Gastrocnemius medialis (tissue), 4 donors: ENCODE measurements at regions not wholly inside any gene's neighbourhood (a gene's known extent, or its start where the extent isn't known, plus 50 kb on each side); places are given as distances from the start of the nearest gene placed in this dataset.

Experiments
- ATAC-seq, 2 donors: fragments of 150-250 bp; one replicate each; pipeline ENCODE4 v1.9.1; 2016
- DNase-seq, 2 donors: peaks; one replicate each; pipeline ENCODE4 v3.0.0-alpha.2; 2019
- H3K27ac ChIP-seq, 4 donors: fragments of 200-600 bp; sonication (generic); 1 replicate in 1 of 4; 2 replicates in 3 of 4; pipeline ENCODE4 v1.5.1; 2016 to 2018; ENCODE audit warnings: mild to moderate bottlenecking in 2 of 4, moderate library complexity in 1 of 4
- H3K27me3 ChIP-seq, 3 donors: fragments of 200-600 bp; sonication (generic) in 2 of 3; 1 replicate in 1 of 3; 2 replicates in 2 of 3; pipeline versions ENCODE4 v1.5.1 to v1.6.0; 2016 to 2019; ENCODE audit warnings: mild to moderate bottlenecking in 1 of 3, moderate library complexity in 1 of 3
- H3K36me3 ChIP-seq, 2 donors: fragments of 200-600 bp; sonication (generic) in 1 of 2; one replicate each; pipeline ENCODE4 v1.5.1; 2017 to 2018
- H3K4me1 ChIP-seq, 2 donors: fragments of 200-600 bp; sonication (generic) in 1 of 2; one replicate each; pipeline ENCODE4 v1.5.1; 2016 to 2017; ENCODE audit warnings: mild to moderate bottlenecking in 2 of 2
- H3K4me3 ChIP-seq, 4 donors: fragments of 200-600 bp; sonication (generic) in 3 of 4; 1 replicate in 1 of 4; 2 replicates in 3 of 4; pipeline ENCODE4 v1.5.1; 2016 to 2019; ENCODE audit warnings: mild to moderate bottlenecking in 2 of 4
- H3K9me3 ChIP-seq, 3 donors: fragments of 200-600 bp; sonication (generic) in 2 of 3; 1 replicate in 1 of 3; 2 replicates in 2 of 3; pipeline ENCODE4 v1.5.1; 2016 to 2019
- CTCF ChIP-seq, 5 experiments: fragments of 450-650 bp in 3 of 5; fragments of 200-600 bp in 2 of 5; sonication (generic) in 2 of 5; IDR thresholded peaks in 4 of 5; conservative IDR thresholded peaks in 1 of 5; 1 replicate in 4 of 5; 2 replicates in 1 of 5; pipeline ENCODE4 v1.5.1; 2016 to 2019; ENCODE audit warnings: antibody characterized with exemption in 5 of 5, mild to moderate bottlenecking in 3 of 5, moderate library complexity in 3 of 5
- POLR2A ChIP-seq, 2 donors: fragments of 450-650 bp; IDR thresholded peaks; one replicate each; pipeline ENCODE4 v1.6.1; 2017; ENCODE audit warnings: antibody characterized with exemption in 2 of 2, mild to moderate bottlenecking in 2 of 2, moderate library complexity in 2 of 2
- in situ Hi-C, 4 donors: fragments of 200-750 bp; cut with MboI; loops; one replicate each; pipeline versions ENCODE4 v1.15.0 to v1.8.0; 2017; ENCODE audit warnings: low sequenced_read_pairs in 4 of 4
- intact Hi-C: fragments of 100-400 bp; cut with DNase I; formaldehyde crosslinking; loops from one replicate; pipeline ENCODE4 v1.15.1; 2023; ENCODE audit warnings: low total_unique reads

GRCh38 chr22:48464246-48464645, 1363.4 kb downstream of the BRD1 start:
- Histone ChIP-seq H3K36me3 (no peaks in the 10 kb centered on the region), H3K27ac (no peak overlapping the region), H3K27me3 (peaks cover 0 to 3% (median 3%) of the 10 kb centered on the region in 3 donors), H3K4me1 (no peaks in the 10 kb centered on the region), H3K4me3 (no peak overlapping the region), H3K9me3 (no peaks in the 10 kb centered on the region)
- intact Hi-C loops (loop anchor here (10.0 kb wide), 1 partner anchor 61 kb away; no protein-coding TSS in a partner anchor), in situ Hi-C loops (loop anchor here in 1 of 4 donors (25.0 kb wide), 1 partner anchor 98 kb away; no protein-coding TSS in a partner anchor)
- DNase-seq (no peak), ATAC-seq (no peak)
- TF ChIP-seq CTCF (IDR thresholded peaks at IDR 0.05 in 4 of 5, conservative IDR thresholded peaks at IDR 0.05 in 1 of 5) (no peak), POLR2A (IDR thresholded peaks at IDR 0.05) (no peak)

- no peak for TF ChIP-seq POLR2A (IDR thresholded peaks at IDR 0.05)
- TF ChIP-seq CTCF (IDR thresholded peaks at IDR 0.05 in 4 of 5, conservative IDR thresholded peaks at IDR 0.05 in 1 of 5): no peak
- no peak for DNase-seq
- Histone ChIP-seq H3K27ac (no peak overlapping the region), H3K9me3 (no peaks in the 10 kb centered on the region), H3K36me3 (no peaks in the 10 kb centered on the region), H3K27me3 (peaks cover 0 to 3% (median 3%) of the 10 kb centered on the region in 3 donors), H3K4me3 (no peak overlapping the region), H3K4me1 (peaks cover 0 to 11% of the 10 kb centered on the region in 2 donors)
- in situ Hi-C loops (loop anchor here in 1 of 4 donors (25.0 kb wide), 1 partner anchor 102 kb away; no protein-coding TSS in a partner anchor), intact Hi-C loops (loop anchor here (10.0 kb wide), 1 partner anchor 65 kb away; no protein-coding TSS in a partner anchor)
- ATAC-seq: no peak
These were observed 1367.5 kb downstream of the BRD1 start for GRCh38 chr22:48459859-48460823.

- DNase-seq: no peak
- Histone ChIP-seq H3K4me3 (no peak overlapping the region), H3K4me1 (peaks cover 0 to 11% of the 10 kb centered on the region in 2 donors), H3K36me3 (no peaks in the 10 kb centered on the region), H3K27me3 (peaks cover 0 to 3% (median 0%) of the 10 kb centered on the region in 3 donors), H3K9me3 (no peaks in the 10 kb centered on the region), H3K27ac (no peak overlapping the region)
- intact Hi-C loops (no loop called here), in situ Hi-C loops (loop anchor here in 1 of 4 donors (25.0 kb wide), 1 partner anchor 103 kb away; no protein-coding TSS in a partner anchor)
- no peak for ATAC-seq
- TF ChIP-seq POLR2A (IDR thresholded peaks at IDR 0.05): no peak
- TF ChIP-seq CTCF (IDR thresholded peaks at IDR 0.05 in 4 of 5, conservative IDR thresholded peaks at IDR 0.05 in 1 of 5): no peak
These were observed 1368.4 kb downstream of the BRD1 start for GRCh38 chr22:48459259-48459658.

- Histone ChIP-seq H3K27me3 (no peaks in the 10 kb centered on the region), H3K4me1 (peaks cover 0 to 11% of the 10 kb centered on the region in 2 donors), H3K36me3 (no peaks in the 10 kb centered on the region), H3K27ac (peak overlapping the region in 3 of 4 donors; percentile 59 to 75 (median 60)), H3K4me3 (no peak overlapping the region), H3K9me3 (no peaks in the 10 kb centered on the region)
- ATAC-seq (peak; percentile 93 to 96), DNase-seq (peak in 1 of 2 donors; percentile 14)
- peak; percentile 22 to 42 for TF ChIP-seq POLR2A (IDR thresholded peaks at IDR 0.05)
- no peak for TF ChIP-seq CTCF (IDR thresholded peaks at IDR 0.05 in 4 of 5, conservative IDR thresholded peaks at IDR 0.05 in 1 of 5)
- intact Hi-C loops (no loop called here), in situ Hi-C loops (loop anchor here in 1 of 4 donors (25.0 kb wide), 1 partner anchor 106 kb away; no protein-coding TSS in a partner anchor)
These were observed 1371.2 kb downstream of the BRD1 start for GRCh38 chr22:48456449-48456848.
